ENCODE measurements at regions not wholly inside any gene's neighbourhood (a gene's known extent, or its start where the extent isn't known, plus 50 kb on each side); places are given as distances from the start of the nearest gene placed in this dataset.

DNA sequence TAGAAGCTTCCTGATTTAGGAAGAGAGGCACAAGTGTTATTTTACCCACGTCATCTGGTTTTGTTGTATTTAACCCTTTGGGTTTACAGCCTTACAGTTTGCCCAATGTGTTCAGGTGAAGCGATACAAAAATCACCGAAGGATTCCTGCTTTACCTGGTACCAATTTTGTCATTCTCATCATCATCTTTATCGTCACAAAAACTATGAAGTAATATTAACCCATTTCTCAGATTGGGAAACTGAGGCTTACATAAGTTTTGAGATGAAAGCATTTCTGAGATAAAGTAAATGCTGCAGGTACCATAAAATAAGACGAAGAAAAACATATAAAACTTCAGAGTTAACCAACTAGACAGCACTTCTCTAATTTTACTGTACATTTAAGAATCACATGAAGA is 370.6 kb upstream of the OR4E1 start:
- peaks cover 0 to 19% (median 12%) of the 10 kb centered on the region in 4 experiments for H3K27me3 ChIP-seq (replicated peaks in 1 of 4; ENCODE audit: control extremely low read depth in 1 of 4, control insufficient read depth in 3 of 4, insufficient read depth in 4 of 4, low read length in 3 of 4)
- Mint-ChIP-seq H3K27me3 (peaks cover 57% of the 10 kb centered on the region), H3K9me3 (ENCODE audit: insufficient read depth) (no peaks in the 10 kb centered on the region), H3K4me3 (no peak overlapping the region), H3K27ac (no peak overlapping the region), H3K4me1 (peaks cover 3% of the 10 kb centered on the region)
- H3K9me3 ChIP-seq (ENCODE audit: control extremely low read depth in 1 of 3, control insufficient read depth in 2 of 3, insufficient read depth in 1 of 3, low read length in 2 of 3): no peaks in the 10 kb centered on the region
- WGBS (ENCODE audit: insufficient coverage): 90% methylated on average over 3 of the region's 5 CpGs
- H3K9ac ChIP-seq (ENCODE audit: low read length): no peak overlapping the region
- no peak overlapping the region for H3K4me3 ChIP-seq (ENCODE audit: control extremely low read depth in 1 of 5, extremely low read depth in 1 of 5, insufficient read depth in 1 of 5, low read depth in 2 of 5, low read length in 4 of 5)
- TF ChIP-seq, protein P1, sequence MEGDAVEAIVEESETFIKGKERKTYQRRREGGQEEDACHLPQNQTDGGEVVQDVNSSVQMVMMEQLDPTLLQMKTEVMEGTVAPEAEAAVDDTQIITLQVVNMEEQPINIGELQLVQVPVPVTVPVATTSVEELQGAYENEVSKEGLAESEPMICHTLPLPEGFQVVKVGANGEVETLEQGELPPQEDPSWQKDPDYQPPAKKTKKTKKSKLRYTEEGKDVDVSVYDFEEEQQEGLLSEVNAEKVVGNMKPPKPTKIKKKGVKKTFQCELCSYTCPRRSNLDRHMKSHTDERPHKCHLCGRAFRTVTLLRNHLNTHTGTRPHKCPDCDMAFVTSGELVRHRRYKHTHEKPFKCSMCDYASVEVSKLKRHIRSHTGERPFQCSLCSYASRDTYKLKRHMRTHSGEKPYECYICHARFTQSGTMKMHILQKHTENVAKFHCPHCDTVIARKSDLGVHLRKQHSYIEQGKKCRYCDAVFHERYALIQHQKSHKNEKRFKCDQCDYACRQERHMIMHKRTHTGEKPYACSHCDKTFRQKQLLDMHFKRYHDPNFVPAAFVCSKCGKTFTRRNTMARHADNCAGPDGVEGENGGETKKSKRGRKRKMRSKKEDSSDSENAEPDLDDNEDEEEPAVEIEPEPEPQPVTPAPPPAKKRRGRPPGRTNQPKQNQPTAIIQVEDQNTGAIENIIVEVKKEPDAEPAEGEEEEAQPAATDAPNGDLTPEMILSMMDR (IDR thresholded peaks at IDR 0.05): no peak
- TF ChIP-seq EZH2 (IDR thresholded peaks at IDR 0.05; ENCODE audit: borderline replicate concordance, insufficient read depth, low read depth, low read length, poor library complexity, severe bottlenecking): no peak
- no peak overlapping the region for H3K4me2 ChIP-seq (replicated peaks; ENCODE audit: low read depth, low read length, poor library complexity, severe bottlenecking)
- no peak for ATAC-seq (ENCODE audit: low read depth)
- intact Hi-C loops (cut with micrococcal nuclease): loop anchor here (5.0 kb wide), 1 partner anchor 127 kb away; no protein-coding TSS in a partner anchor
- no peak for DNase-seq
- ChIA-PET CTCF (no interaction called here), POLR2A (no interaction called here)
- H4K20me1 ChIP-seq (ENCODE audit: control insufficient read depth, insufficient read depth, low read length, poor library complexity, severe bottlenecking): no peaks in the 10 kb centered on the region
- no peak overlapping the region for H3K27ac ChIP-seq (ENCODE audit: low read length in 2 of 2)
- no peak overlapping the region for H2AFZ ChIP-seq (ENCODE audit: insufficient read depth, low read depth, low read length, poor library complexity, severe bottlenecking)
- no peaks in the 10 kb centered on the region for H3K36me3 ChIP-seq (replicated peaks in 1 of 2; ENCODE audit: control extremely low read depth in 1 of 2, control insufficient read depth in 1 of 2, extremely low read depth in 1 of 2, insufficient read depth in 2 of 2, low read length in 1 of 2)
- no peaks in the 10 kb centered on the region for H3K4me1 ChIP-seq (ENCODE audit: control insufficient read depth in 2 of 2, insufficient read depth in 2 of 2, low read length in 2 of 2)
- H3K79me2 ChIP-seq (ENCODE audit: control insufficient read depth, insufficient read depth, low read length): no peaks in the 10 kb centered on the region

DNA sequence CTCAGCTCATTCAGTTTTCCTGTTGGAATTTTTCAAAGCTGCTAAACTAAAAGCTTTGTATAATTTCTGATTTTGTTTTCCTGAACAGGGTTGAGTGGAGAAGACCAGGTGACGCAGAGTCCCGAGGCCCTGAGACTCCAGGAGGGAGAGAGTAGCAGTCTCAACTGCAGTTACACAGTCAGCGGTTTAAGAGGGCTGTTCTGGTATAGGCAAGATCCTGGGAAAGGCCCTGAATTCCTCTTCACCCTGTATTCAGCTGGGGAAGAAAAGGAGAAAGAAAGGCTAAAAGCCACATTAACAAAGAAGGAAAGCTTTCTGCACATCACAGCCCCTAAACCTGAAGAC is 367.1 kb upstream of the OR4E1 start:
- no peaks in the 10 kb centered on the region for H3K79me2 ChIP-seq (ENCODE audit: control insufficient read depth, insufficient read depth, low read length)
- WGBS (ENCODE audit: insufficient coverage): 93% methylated on average over 2 of the region's 3 CpGs
- no peak for TF ChIP-seq EZH2 (IDR thresholded peaks at IDR 0.05; ENCODE audit: borderline replicate concordance, insufficient read depth, low read depth, low read length, poor library complexity, severe bottlenecking)
- TF ChIP-seq, protein P1 (IDR thresholded peaks at IDR 0.05): no peak
- H3K27me3 ChIP-seq (replicated peaks in 1 of 4; ENCODE audit: control extremely low read depth in 1 of 4, control insufficient read depth in 3 of 4, insufficient read depth in 4 of 4, low read length in 3 of 4): peaks cover 0 to 15% (median 11%) of the 10 kb centered on the region in 4 experiments
- H3K36me3 ChIP-seq (replicated peaks in 1 of 2; ENCODE audit: control extremely low read depth in 1 of 2, control insufficient read depth in 1 of 2, extremely low read depth in 1 of 2, insufficient read depth in 2 of 2, low read length in 1 of 2): no peaks in the 10 kb centered on the region
- no peak overlapping the region for H3K4me2 ChIP-seq (replicated peaks; ENCODE audit: low read depth, low read length, poor library complexity, severe bottlenecking)
- no peaks in the 10 kb centered on the region for H3K9me3 ChIP-seq (ENCODE audit: control extremely low read depth in 1 of 3, control insufficient read depth in 2 of 3, insufficient read depth in 1 of 3, low read length in 2 of 3)
- no peak overlapping the region for H3K4me3 Mint-ChIP-seq
- no peak for ATAC-seq (ENCODE audit: low read depth)
- no peaks in the 10 kb centered on the region for H3K4me1 ChIP-seq (ENCODE audit: control insufficient read depth in 2 of 2, insufficient read depth in 2 of 2, low read length in 2 of 2)
- H2AFZ ChIP-seq (ENCODE audit: insufficient read depth, low read depth, low read length, poor library complexity, severe bottlenecking): no peak overlapping the region
- intact Hi-C loops (cut with micrococcal nuclease): loop anchor here (5.0 kb wide), 1 partner anchor 123 kb away; no protein-coding TSS in a partner anchor
- no peaks in the 10 kb centered on the region for H3K9me3 Mint-ChIP-seq (ENCODE audit: insufficient read depth)
- ChIA-PET POLR2A (no interaction called here), CTCF (interaction anchor here (0.9 to 1.9 kb wide), 10 partner anchors 9 to 161 kb away, joined by 3 to 9 read pairs (median 6); no protein-coding TSS in a partner anchor)
- DNase-seq: no peak
- H3K27ac Mint-ChIP-seq: no peak overlapping the region
- H4K20me1 ChIP-seq (ENCODE audit: control insufficient read depth, insufficient read depth, low read length, poor library complexity, severe bottlenecking): no peaks in the 10 kb centered on the region
- H3K4me3 ChIP-seq (ENCODE audit: control extremely low read depth in 1 of 5, extremely low read depth in 1 of 5, insufficient read depth in 1 of 5, low read depth in 2 of 5, low read length in 4 of 5): no peak overlapping the region
- H3K9ac ChIP-seq (ENCODE audit: low read length): no peak overlapping the region
- no peak overlapping the region for H3K27ac ChIP-seq (ENCODE audit: low read length in 2 of 2)
- H3K27me3 Mint-ChIP-seq: peaks cover 41% of the 10 kb centered on the region
- no peaks in the 10 kb centered on the region for H3K4me1 Mint-ChIP-seq
